ENCODE measurements at regions not wholly inside any gene's neighbourhood (a gene's known extent, or its start where the extent isn't known, plus 50 kb on each side); places are given as distances from the start of the nearest gene placed in this dataset.

GRCh38 chr1:109828756-109829505 lies 65.2 kb upstream of the EPS8L3 start:
- TF ChIP-seq, protein P1, sequence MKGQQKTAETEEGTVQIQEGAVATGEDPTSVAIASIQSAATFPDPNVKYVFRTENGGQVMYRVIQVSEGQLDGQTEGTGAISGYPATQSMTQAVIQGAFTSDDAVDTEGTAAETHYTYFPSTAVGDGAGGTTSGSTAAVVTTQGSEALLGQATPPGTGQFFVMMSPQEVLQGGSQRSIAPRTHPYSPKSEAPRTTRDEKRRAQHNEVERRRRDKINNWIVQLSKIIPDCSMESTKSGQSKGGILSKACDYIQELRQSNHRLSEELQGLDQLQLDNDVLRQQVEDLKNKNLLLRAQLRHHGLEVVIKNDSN (IDR thresholded peaks at IDR 0.05) = no peak
- TF ChIP-seq MAX (IDR thresholded peaks at IDR 0.05) (no peak), EP300 (IDR thresholded peaks at IDR 0.05; ENCODE audit: borderline replicate concordance) (no peak)

All from Ishikawa (cell line).